ENCODE measurements at regions not wholly inside any gene's neighbourhood (a gene's known extent, or its start where the extent isn't known, plus 50 kb on each side); places are given as distances from the start of the nearest gene placed in this dataset.

GRCh38 chr12:116389326-116389725, 111.8 kb upstream of the MED13L start:
- no peak for TF ChIP-seq CTCF (IDR thresholded peaks at IDR 0.05; ENCODE audit: poor library complexity)
- TF ChIP-seq EZH2 (IDR thresholded peaks at IDR 0.05; ENCODE audit: borderline replicate concordance): no peak
- TF ChIP-seq EZH2phosphoT487 (IDR thresholded peaks at IDR 0.05; ENCODE audit: low read depth, severe bottlenecking, unreplicated experiment): no peak

Data from hepatocyte (in vitro differentiated cells).